ENCODE measurements at regions not wholly inside any gene's neighbourhood (a gene's known extent, or its start where the extent isn't known, plus 50 kb on each side); places are given as distances from the start of the nearest gene placed in this dataset.

GRCh38 chr6:77371748-77372147 is 91.5 kb downstream of the HTR1B start:
- TF ChIP-seq CTCF (IDR thresholded peaks at IDR 0.05) (no peak), POLR2A (IDR thresholded peaks at IDR 0.05) (no peak)
